ENCODE measurements at regions not wholly inside any gene's neighbourhood (a gene's known extent, or its start where the extent isn't known, plus 50 kb on each side); places are given as distances from the start of the nearest gene placed in this dataset.

DNA sequence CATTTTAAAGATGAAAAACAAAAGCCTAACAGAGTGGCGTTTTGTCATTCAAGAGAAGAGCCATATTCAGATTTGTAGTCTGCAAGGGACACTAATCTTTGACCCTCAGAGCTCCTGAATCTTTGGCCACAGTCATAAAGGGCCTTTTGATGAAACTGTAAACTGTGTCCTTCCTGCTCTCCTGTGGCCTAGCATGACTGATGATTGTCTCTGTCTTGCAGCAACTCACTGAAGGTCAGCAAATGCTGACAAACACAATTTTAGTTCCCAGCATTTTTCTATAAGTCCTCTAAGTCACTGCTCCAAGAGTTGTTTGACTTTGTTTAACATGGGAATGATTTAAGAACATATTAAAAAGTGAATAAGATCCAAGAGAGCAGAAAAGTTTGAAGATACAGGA is 55.3 kb upstream of the PRELP start (continued):
- TF ChIP-seq, protein P1, sequence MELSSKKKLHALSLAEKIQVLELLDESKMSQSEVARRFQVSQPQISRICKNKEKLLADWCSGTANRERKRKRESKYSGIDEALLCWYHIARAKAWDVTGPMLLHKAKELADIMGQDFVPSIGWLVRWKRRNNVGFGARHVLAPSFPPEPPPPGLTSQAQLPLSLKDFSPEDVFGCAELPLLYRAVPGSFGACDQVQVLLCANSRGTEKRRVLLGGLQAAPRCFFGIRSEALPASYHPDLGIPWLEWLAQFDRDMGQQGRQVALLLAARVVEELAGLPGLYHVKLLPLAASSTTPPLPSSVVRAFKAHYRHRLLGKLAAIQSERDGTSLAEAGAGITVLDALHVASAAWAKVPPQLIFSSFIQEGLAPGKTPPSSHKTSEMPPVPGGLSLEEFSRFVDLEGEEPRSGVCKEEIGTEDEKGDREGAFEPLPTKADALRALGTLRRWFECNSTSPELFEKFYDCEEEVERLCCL (CRISPR knock-in tag; IDR thresholded peaks at IDR 0.05; ENCODE audit: borderline replicate concordance), result no peak
- no peak for TF ChIP-seq TAF15 (IDR thresholded peaks at IDR 0.05; ENCODE audit: low read depth, low read length, poor library complexity, severe bottlenecking)
- no peak for TF ChIP-seq SOX6 (IDR thresholded peaks at IDR 0.05)
- peak; percentile 36; the same call in 1 of the 2 replicates for TF ChIP-seq SOX6 (CRISPR knock-in tag; IDR thresholded peaks at IDR 0.05)
- TF ChIP-seq, protein P2, sequence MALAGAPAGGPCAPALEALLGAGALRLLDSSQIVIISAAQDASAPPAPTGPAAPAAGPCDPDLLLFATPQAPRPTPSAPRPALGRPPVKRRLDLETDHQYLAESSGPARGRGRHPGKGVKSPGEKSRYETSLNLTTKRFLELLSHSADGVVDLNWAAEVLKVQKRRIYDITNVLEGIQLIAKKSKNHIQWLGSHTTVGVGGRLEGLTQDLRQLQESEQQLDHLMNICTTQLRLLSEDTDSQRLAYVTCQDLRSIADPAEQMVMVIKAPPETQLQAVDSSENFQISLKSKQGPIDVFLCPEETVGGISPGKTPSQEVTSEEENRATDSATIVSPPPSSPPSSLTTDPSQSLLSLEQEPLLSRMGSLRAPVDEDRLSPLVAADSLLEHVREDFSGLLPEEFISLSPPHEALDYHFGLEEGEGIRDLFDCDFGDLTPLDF (CRISPR knock-in tag; IDR thresholded peaks at IDR 0.05), result no peak
- no peak for TF ChIP-seq ZNF615 (CRISPR knock-in tag; IDR thresholded peaks at IDR 0.05; ENCODE audit: borderline replicate concordance)
- TF ChIP-seq NKX3-1 (CRISPR knock-in tag; IDR thresholded peaks at IDR 0.05), result no peak

DNA sequence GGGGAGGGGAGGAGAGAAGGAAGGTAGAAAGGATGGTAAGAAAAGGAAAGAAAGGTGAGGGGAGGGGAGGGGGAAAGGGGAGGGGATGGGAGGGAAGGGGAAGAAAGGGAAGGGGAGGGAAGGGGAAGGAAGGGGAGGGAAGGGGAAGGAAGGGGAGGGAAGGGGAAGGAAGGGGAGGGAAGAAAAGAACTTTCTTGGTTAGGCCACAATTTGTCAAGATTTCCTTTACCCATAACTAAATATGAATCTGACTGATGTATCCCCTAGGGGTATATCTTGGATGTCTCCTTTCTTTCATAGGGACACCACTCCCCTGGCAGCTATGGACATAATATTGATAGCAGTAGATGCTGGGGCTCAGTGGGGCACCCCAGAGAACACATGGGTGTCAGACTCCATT is 54.4 kb upstream of the PRELP start:
- intact Hi-C loops (cut with micrococcal nuclease; ENCODE audit: unreplicated experiment), result no loop called here
- FAIRE-seq, result no peak

More for the DNA sequence above, 54.4 kb upstream of the PRELP start:
- ChIA-PET POLR2A (no interaction called here), CTCF (ENCODE audit: low intra/inter-chr PET ratio, low total read pairs) (no interaction called here)
- DNase-seq (ENCODE audit: low spot score) (no peak), ATAC-seq (no peak)
- peaks cover 18% of the 10 kb centered on the region for H3K4me1 ChIP-seq (ENCODE audit: insufficient read depth, low read length)
- TF ChIP-seq HNRNPK (IDR thresholded peaks at IDR 0.05; ENCODE audit: low read depth, low read length, poor library complexity, severe bottlenecking) (peak; percentile 91), PCBP1 (IDR thresholded peaks at IDR 0.05; ENCODE audit: borderline replicate concordance, low read depth, low read length) (0 out of 2 replicates have a peak, but pooled peaks have one; percentile 57)
- TF ChIP-seq, protein P3, sequence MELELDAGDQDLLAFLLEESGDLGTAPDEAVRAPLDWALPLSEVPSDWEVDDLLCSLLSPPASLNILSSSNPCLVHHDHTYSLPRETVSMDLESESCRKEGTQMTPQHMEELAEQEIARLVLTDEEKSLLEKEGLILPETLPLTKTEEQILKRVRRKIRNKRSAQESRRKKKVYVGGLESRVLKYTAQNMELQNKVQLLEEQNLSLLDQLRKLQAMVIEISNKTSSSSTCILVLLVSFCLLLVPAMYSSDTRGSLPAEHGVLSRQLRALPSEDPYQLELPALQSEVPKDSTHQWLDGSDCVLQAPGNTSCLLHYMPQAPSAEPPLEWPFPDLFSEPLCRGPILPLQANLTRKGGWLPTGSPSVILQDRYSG (CRISPR knock-in tag; IDR thresholded peaks at IDR 0.05), result no peak
- H3K9me3 ChIP-seq (ENCODE audit: low read length), result no peaks in the 10 kb centered on the region
- no peak overlapping the region for H3K4me2 ChIP-seq (ENCODE audit: low read depth, low read length)
- no peak overlapping the region for H3K9ac ChIP-seq (ENCODE audit: insufficient read depth, low read depth, low read length)
- in situ Hi-C loops (cut with HindIII; ENCODE audit: extremely low pct_ligation_motif_present, low pct_unique_long_range_greater_than_20kb), result no loop called here
- H3K4me3 ChIP-seq (replicated peaks in 1 of 3; ENCODE audit: insufficient read depth in 1 of 3, low read depth in 2 of 3, low read length in 3 of 3), result no peak overlapping the region
- no peaks in the 10 kb centered on the region for H3K79me2 ChIP-seq (ENCODE audit: insufficient read depth, low read length)
- no peaks in the 10 kb centered on the region for H4K20me1 ChIP-seq (ENCODE audit: insufficient read depth, low read length)
- H3K27me3 ChIP-seq (ENCODE audit: control insufficient read depth in 1 of 2, insufficient read depth in 2 of 2, low read length in 2 of 2), result no peaks in the 10 kb centered on the region
- H2AFZ ChIP-seq (ENCODE audit: low read length), result no peak overlapping the region
- no peaks in the 10 kb centered on the region for H3K36me3 ChIP-seq (replicated peaks in 1 of 2; ENCODE audit: control insufficient read depth in 1 of 2, insufficient read depth in 2 of 2, low read length in 2 of 2)
- H3K27ac ChIP-seq (ENCODE audit: extremely low read length, insufficient read depth, low read length), result no peak overlapping the region
- BruUV-seq (replicated peaks), result no TSS peak
